Occipital lobe (tissue), 1 donor: ENCODE measurements at regions not wholly inside any gene's neighbourhood (a gene's known extent, or its start where the extent isn't known, plus 50 kb on each side); places are given as distances from the start of the nearest gene placed in this dataset.

ENCODE experiments used
- DNase-seq: peaks from one replicate; lab custom pipeline; 2025; lab: John Stamatoyannopoulos, UW

GRCh38 chr10:4498711-4499251 lies 327.2 kb upstream of the AKR1E2 start:
- no peak for DNase-seq

GRCh38 chr10:4494551-4494950 lies 331.5 kb upstream of the AKR1E2 start:
- no peak for DNase-seq

DNA sequence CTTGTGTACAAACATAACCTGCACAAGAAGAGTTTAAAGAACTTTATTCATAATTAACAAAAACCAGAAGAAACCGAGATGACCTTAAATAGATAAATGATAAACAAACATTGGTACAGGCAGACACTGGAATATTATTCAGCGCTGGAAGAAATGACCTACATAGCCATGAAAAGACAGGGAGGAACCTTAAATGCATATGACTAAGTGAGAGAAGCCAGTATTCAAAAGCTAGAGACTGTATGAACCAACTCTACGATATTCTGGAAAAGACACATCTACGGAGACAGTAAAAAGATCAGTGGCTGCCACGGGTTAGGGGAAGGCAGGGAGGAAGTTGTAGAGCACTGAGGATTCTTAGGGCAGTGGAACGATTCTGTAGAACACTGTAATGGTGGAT lies 333.8 kb upstream of the AKR1E2 start:
- no peak for DNase-seq

DNA sequence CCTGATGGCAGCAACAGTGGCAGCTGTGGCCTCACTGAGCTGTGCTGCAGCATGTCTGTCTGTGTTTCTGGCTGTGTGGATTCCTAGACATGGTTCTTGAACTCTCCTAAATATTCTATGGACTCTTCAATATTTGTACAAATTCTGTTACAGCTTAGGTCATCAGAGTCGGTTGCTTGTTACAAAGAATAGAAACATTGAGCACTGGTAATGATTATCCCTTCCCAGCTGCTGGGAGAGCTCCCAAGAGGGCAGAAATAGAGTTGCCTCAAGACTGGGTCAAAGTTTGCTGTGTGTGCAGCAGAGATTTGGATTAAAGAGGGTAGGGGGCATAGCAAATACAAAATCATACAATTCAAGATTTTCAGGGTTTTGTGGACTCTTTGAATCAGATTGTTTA lies 337.1 kb upstream of the AKR1E2 start:
- no peak for DNase-seq

DNA sequence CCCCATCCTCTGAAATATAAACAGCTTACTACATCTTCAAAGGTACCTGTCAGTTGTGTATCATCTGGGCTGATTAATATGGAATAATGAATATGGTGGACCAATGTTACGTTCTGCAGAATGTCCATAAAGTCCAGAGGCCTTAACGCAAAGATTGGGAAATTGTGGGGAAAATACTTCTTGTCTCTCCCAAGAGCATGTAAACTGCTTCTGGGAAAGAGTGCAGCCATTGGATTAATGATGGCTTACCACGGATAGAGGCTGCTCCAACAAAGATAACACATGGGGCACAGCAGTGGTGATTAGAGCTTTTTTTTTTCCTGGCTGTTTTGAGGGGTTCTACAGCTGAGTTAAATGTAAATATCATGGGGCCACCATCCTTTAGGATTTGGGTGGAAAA lies 340.4 kb upstream of the AKR1E2 start:
- DNase-seq: no peak

GRCh38 chr10:4483811-4484210 lies 342.2 kb upstream of the AKR1E2 start:
- DNase-seq: no peak

DNA sequence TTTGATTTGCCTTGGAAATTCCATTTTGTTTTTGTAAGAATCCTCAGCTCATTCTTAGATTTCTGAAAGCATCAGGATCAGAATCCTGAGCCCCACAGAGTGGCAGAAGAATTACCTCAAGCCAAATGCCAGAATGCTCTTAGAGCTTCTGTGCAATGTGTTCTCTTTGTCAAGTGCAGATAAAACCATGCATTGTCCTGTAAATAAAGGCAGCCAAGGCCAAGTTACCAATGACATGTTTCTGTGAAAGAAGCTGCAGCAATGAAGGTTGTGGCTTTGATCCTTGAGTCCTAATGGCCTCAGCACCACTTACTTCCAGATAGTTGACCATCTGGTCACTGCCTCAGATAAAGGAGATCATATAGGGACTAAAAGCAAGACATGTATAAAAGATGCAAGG lies 343.3 kb upstream of the AKR1E2 start:
- no peak for DNase-seq

- DNase-seq: no peak
Measured at GRCh38 chr10:4481192-4481591, 344.8 kb upstream of the AKR1E2 start.

DNA sequence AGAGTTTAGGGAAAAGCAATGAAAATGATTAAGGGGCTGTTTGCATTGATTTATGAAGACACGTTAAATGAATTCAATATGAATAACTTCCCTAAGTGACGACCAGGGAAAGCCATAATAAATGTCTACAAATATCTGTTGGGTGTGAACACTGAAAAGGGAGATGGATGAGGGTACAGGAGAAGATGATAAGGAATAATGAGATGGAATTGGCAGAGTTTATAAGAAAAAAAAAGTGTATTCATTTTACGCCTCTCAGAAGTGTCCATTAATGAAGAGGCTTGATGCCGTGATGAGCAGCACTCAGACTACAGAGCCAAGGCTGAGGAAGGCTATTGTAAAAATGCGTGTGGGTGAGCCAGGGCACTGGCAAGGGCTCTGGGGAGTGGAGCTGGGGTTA lies 346.7 kb upstream of the AKR1E2 start:
- no peak for DNase-seq

GRCh38 chr10:4477664-4478063 lies 348.3 kb upstream of the AKR1E2 start:
- no peak for DNase-seq

DNA sequence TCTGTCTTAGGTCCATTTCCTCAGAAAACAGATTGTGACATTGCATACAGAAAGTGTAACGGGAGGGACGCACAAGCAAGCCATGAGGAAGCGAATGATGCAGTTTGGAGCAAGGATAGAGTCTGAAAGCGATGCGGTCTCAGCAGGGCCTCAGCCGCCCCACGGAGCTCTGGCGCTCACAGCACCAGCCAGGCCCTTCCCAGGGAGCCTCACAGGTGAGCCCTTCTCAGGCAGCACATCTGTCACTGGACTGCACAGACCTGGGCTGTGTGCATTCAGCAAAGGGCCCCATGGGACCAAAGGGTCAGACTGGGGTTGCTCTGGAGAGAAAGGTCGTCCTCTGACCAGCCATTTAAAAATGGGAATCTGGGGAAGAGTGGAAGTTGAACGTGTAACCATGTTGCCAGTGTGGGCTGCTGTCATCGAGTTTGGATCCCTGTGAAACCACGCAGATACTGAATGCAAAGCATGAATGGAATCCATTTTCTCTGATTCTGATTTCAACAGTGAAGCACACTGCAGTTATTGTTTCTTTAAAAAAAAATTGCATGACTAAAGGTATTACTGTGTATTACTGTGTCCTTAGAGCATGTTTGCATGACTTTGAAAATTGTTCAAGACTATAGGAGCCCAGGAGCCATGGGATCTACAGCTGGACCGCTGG lies 350.0 kb upstream of the AKR1E2 start:
- DNase-seq: no peak

GRCh38 chr10:4474829-4475228 lies 351.2 kb upstream of the AKR1E2 start:
- DNase-seq: no peak

DNA sequence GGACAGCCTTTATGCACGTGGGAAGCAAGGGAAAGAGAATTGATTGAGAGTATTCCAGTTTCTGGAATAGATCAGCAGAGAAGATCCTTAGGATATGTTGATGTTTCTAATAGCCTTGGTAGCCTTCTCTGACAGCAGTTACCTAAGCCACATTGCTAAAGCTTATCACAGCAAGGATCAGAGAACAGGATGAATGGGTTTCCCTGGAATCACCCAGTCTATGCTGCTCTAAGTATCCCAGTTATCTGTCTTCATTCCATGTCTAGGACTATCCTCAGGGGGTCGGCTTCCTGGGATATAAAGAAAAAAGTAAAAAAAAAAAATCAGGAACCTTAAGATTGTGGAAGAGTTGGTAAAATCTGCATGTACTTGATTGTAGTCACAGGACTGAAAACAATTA lies 352.0 kb upstream of the AKR1E2 start:
- DNase-seq: no peak

- no peak for DNase-seq
Measured at GRCh38 chr10:4472190-4472904, 353.7 kb upstream of the AKR1E2 start.

DNA sequence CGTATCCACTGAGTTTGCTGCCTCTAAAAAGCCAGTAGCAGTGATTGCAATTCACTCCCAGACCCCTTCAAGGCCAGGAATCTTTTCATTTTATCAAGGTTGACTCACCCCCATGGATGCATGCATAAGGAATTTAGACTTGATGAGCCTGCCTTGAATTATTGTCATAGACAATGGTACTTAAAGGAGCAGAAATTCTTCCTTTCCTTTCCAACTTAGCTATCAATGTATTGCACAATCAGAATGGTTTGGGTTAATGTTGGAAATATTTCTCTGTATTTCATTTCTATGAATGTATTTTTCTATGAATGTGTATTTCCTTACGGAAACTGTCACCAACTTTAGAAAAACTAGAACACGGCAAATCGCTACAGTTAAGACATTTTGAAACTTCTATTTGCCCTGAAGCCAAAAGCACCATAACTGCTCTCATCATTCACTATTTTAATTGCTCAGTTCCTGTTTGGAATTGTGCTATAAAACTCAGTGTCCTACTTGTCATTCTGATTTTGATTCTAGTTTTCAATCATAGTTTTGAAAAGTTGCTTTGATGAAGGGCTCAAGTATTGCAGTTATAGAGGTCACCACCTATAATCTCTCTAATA lies 355.7 kb upstream of the AKR1E2 start:
- DNase-seq: no peak

DNA sequence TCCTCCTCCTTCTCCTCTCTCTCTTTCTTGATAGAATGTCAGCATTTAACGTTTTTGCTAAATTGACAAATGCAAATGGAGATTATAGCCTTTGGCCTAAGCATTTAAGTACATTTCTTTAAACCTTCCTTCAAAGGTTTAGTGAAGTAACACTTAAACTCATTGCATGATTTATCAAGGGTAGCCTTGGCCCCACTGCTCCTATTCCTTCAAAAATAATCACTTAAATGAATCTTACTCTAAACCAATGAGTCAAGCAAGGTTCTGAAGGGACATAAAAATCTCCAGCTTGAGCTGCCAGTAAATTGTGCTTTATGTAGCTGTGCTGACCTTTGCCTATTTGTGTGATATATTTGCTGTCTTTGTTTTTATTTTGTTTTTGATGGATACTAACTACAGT lies 358.5 kb upstream of the AKR1E2 start:
- DNase-seq: no peak

DNA sequence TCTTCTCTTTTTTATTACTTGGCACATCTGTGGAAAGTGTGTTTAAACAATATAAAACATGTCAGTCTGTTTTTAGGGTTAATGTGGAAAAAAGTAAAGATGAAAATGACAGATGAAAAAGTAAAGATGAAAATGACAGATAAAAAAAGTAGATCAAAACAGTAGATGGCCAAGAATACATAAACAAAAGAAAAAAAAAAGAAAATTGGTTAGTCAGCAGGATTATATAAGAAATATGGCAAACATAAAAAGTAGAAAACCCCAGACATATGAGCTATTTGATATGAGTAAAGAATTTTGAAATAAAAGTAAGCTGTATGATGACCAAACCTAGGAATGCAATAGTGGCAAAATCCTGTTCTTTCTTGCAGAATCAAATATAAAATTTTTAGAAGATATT lies 365.7 kb upstream of the AKR1E2 start:
- no peak for DNase-seq

DNA sequence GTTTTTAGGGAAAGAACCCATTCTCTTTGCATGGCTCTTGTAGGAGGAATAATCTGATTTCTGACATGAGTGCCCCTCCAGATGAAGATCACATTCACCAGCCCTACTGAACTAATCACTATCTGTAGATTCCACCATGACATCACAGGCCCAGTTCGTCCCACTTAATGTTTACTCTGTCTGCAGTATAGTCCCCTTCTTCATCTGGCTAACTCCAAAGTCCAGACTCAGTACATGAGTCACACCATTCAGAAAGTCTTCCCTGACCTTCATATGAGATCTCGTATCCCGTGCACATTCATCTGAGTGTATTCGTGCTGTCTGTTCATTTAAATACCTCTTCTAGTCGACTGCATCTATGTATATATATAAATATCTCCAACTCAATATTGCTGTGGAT lies 366.5 kb upstream of the AKR1E2 start:
- no peak for DNase-seq

DNA sequence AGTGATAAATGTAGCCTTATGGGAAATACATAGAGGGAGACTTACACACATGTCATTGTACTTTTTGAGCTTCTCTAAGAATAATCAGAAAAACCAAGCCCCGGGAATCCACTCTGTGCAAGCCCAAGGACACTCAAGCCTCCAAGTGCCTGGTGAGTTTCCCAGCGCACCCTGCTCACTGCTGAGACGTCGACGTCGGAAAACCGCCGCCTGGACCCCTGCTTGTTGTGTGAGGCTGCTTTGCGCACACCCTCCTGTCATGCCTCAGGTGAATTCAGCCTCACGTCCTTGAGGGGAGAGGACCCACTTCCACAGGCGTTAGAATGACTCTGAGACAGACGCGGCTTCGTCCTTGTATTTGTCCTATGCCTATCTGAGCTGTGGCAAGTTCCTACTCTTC lies 368.4 kb upstream of the AKR1E2 start:
- DNase-seq: no peak

- DNase-seq: no peak
Measured at GRCh38 chr10:4456776-4457175, 369.2 kb upstream of the AKR1E2 start.

GRCh38 chr10:4456279-4456678 lies 369.7 kb upstream of the AKR1E2 start:
- DNase-seq: no peak

GRCh38 chr10:4453950-4454349 lies 372.1 kb upstream of the AKR1E2 start:
- no peak for DNase-seq

GRCh38 chr10:4453276-4453675 lies 372.7 kb upstream of the AKR1E2 start:
- DNase-seq: no peak
